ENCODE measurements at regions not wholly inside any gene's neighbourhood (a gene's known extent, or its start where the extent isn't known, plus 50 kb on each side); places are given as distances from the start of the nearest gene placed in this dataset.
"Not testable (repeated sequence)": the region's sequence is repeated elsewhere in the genome, so short reads cannot be mapped to it uniquely, and the experiment has no call there.

DNA sequence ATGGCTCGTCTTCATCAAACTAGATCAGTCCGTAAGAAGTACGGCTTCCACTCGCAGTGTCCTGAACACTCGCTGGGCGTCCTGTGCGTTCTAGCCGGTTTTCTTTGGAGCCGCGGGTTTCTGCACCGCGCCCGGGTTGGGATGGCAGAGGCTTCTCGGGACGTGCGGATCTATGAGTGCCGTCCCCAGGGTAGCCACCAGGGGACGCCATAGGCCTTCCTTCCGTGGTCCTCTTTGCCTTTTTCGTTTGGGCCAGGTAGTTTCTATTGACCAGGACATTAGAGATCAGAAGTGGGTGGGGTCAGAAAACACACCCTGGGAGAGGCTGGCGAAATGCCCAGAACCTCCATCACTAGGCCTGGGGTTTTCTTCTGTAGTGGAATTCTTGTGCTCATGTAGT lies 273.8 kb downstream of the FAM72C start:
- DNase-seq (ENCODE audit: low spot score), result peak; percentile 3

DNA sequence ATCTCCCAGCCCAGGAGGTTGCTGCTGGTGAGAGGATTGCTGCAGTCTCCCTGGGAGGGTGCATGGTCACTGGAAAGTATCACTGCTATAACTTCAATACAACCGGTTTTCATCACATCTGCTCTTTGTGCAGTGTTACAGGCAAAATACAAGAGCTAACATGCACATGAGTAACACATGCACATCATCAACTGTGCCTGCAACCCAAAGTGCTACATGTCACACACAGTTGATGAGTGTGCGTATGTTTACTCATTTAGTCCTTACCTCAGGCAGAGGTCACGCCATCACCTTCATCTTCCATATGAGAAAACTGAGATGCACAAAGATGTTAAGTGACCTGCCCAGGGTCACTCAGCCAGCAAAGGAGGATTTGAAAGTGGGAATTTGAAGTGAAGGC lies 277.7 kb downstream of the FAM72C start:
- no peak for DNase-seq (ENCODE audit: low spot score)

DNA sequence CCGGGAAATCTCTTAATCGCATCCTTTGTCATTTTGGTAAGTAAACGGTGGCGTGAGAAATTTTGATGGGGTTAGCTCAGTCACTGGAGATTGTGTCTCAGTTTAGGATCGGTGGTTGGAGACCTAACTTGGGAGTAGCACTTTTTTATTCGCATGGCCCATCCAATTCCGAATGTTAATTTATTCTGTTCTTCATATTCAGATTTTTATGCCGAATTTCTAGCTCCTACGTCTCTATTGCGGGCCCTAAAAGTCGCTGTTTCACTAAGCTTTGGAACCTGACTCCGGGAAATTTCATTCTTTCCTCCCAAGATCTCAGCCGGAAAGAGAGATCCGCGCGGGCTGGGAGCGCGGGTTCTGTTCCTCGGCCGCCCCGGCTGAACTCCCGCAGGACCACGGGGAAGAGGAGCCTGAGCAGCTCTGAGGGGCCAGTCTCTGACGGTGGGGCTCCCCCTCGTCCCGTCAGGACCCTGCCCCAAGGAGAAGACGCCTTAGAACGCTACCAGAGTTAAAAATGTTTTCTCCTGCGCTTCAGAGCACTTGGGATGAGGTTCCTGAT lies 279.7 kb downstream of the FAM72C start:
- no peak for DNase-seq (ENCODE audit: low spot score)

DNA sequence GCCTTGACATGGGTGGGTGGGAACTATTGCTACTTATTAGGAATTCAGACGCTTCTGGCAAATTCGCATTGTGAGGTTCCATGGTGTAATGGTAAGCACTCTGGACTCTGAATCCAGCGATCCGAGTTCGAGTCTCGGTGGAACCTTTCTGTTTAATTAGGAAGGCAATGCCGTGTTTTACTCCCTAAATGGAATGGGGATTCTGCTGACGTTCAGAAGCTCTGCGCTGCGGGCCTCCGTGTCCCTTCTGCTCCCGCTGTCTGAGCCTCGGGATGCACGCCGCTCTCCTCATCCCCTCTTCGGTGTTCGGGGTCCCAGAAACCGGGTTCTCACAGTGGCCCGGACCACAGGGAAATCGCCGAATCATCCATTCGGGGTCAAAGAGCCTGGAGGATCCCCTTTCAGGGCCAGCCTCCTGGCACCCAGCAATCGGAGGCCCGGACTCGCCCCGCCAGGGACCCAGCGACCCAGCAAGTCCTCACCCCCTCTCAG lies 280.3 kb downstream of the FAM72C start:
- no peak for DNase-seq (ENCODE audit: low spot score)

DNA sequence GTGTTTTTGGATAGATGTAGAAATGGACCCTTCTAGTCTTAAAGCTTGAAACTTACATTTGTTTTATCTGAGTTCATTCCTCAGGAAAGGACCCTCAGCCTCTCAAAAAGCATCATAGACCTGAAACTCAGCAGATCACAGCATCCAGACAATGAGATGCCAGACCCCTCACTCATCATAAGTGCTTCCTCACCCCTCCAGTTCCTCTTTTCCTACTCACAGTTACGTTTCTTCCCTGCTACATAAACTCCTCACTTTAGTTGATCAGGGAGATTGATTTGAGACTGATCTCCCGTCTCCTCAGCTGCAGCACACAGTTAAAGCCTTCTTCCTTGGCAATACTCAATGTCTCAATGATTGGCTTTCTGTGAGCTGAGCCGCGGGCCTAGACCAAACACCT lies 282.0 kb downstream of the FAM72C start:
- no peak for DNase-seq (ENCODE audit: low spot score)

DNA sequence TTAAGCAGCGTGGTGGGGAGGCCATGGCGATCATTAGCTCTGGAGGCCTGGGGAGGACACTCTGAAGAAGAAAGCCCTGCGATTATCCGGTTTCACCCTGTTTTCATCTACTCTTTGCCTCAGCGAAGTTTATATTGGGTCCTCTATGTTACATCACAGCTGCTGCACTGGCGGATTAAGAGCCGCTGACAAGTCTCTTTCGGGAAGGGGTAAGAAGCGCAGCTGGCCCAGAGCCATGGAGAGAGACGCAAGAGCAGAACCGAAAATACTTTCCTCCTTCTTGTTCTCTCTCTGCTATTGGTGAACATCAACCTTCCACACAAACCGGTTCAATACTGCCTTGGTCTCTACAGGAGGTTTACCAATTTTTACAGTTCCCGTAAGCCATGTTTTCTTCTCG lies 291.5 kb downstream of the FAM72C start:
- no peak for DNase-seq (ENCODE audit: low spot score)

DNA sequence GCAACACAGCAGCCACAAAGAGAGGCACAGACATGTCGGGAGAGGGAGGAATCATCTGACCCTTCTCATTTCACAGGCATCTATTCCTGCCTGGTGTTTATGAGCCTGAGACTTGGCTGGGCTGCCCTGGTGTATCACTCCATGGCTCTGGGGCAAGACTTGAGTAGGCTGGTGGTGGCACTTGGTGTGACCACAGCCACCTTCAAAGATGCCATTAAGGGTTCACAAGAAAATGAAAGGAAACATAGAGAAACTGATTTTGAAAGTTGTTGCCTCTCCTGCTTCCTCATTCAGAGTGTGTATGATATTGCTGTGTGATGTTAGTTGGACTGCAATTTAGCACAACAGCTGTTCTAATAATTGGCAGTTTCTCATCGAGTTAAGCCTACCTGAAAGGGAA lies 298.8 kb downstream of the FAM72C start:
- no peak for DNase-seq (ENCODE audit: low spot score)

DNA sequence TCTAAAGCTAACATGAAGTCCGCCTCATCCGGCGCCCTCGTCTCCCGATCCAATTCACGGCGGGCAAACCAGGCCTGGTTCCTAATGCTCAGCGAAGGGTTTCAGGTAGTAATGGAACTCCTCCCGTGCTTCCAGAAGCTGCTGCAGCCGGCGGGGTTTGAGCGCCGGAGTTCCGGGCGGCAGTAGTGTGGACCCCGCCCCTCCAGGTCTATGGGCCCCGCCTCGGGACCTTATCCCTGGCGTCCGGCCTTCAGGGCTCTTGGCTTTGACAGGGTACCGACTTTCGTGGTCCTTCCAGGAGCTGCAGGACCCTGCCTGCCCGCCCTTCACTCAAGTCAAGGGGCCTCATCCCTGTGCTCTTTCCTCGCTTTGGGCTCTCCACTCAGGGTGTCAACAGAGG lies 304.1 kb downstream of the FAM72C start:
- DNase-seq (ENCODE audit: low spot score), result no peak

DNA sequence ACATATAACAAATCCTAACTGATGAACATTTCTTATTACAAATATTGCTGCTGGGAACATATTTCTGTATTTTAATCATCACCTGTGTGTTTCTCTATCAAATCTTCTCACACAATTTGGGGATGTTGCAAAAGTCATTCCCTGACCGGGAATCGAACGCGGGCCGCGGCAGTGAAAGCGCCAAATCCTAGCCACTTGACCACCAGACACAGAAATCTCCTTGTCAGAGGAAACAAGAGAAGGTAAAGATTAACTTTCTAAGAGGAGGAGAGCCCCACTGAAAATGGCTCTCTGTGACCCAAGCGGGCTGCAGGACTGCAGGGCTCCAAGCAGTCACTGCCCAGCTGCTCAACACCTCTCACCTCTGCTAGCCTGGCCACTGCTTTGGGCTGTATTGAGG lies 304.9 kb downstream of the FAM72C start:
- DNase-seq (ENCODE audit: low spot score), result no peak

DNA sequence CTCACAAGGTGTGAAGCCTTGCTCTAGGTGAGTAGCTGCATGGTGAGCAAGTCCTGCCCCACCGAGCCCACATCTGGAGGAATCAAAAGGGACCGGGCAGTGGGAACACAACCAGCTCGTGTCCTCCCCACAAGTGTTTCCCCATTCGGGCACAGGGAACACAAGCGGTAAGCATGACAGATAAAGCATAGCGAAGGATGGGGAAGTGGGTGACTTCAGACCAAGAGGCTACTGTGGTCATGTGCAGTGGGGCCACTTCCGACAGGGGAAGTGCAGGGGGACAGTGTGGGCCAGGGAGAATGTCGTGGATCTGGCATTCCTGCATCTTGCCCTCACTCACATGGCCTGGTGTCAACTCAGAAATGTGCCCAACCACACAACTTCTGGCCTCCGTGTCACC lies 306.2 kb downstream of the FAM72C start:
- DNase-seq (ENCODE audit: low spot score), result no peak

DNA sequence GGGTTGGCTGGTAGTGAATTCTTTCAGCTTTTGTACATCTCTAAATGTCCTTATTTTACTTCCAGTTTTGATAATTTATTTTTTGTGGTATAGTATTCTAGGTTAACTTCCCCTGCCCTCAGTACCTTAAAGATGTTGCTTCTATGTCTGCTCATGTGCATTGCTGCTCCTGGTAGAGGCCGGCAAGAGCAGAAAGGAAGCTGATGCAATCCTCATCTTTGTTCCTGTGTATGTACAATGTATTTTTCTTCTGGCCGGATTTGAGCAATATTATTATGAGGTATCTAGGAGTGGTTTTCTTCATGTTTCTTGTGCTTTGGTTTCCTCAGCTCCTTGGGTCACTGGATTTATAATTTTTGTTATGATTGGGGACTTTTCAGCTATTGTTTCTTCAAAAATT lies 308.7 kb downstream of the FAM72C start:
- not testable (repeated sequence) for DNase-seq (ENCODE audit: low spot score)

DNA sequence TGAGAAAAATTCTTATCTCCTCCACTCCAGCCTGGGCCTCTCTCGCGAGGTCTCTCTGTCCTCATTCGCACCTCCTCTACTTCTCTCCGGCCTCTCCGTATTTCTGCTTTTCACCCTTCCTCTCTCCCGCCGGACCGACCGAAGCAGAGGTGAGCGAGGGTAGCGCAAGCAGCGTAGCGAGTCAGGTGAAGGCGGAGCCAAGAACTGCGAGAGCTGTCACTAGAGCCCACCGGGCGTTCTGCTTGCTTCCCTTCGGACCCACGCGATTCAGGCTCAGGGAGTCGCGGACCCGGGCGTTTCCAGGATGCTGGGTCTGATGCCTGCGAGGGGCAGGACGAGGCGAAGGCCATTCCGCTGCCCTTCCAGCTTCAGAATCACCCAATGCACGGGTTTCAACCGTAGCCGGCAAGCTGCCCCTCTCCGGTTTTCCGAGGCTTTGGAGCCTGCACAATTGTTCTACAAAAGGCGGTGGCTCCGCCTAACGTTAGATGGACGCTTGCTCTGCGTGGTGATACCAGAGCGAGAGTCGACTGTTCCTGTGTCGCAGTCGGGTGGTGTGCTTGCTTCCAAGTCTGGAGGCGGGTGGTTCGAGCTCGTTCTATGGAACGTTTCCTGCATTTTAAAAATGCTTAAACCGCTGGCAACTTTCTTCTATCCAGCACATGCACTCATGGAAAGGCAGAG lies 310.2 kb downstream of the FAM72C start:
- no peak for DNase-seq (ENCODE audit: low spot score)

DNA sequence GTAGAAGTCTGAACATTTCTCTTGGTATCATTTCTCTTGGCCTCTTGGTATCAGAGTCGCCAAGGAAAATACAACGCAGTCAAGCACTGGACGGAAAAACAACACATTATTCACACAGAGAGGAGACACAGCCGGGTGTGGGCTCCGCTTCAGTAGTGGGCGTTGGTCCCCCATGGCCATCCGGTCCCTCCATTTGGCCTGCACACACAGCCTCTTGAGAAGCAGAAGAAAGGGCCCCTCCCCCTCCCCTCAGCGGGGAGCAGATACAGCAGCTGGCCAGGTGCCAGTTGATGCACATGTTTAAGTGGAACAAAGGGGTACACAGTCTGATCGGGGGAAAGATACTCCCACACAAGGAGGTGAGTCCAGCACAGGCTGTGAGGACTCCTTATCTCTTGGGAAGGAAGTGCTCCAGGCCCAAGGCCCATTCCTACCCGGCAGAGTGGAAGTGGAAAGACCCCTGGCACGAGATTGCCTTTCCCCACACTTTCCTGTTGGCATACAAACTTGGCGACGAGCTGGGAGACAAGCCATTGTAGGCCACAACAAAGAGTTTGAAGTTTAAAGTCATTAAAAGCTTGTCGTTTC lies 311.3 kb downstream of the FAM72C start:
- DNase-seq (ENCODE audit: low spot score), result no peak

DNA sequence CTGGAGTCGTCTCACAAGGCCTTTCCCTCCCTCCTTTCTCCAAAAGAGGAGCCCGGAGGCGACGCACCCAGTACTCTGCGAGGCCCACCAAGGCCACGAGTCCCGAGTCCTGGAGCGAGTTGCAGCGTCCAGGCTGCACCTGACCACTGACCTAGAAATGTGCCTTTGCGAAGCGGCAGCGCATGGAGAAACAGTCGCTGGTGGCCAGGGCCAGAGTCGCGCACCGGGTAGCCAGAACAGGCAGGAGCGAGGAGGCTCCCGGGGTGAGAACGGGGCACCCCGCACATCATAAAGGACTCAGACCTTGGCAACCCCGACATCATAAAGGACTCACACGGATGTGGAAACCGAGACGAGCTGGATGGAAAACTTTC lies 318.4 kb downstream of the FAM72C start:
- no peak for DNase-seq (ENCODE audit: low spot score)

DNA sequence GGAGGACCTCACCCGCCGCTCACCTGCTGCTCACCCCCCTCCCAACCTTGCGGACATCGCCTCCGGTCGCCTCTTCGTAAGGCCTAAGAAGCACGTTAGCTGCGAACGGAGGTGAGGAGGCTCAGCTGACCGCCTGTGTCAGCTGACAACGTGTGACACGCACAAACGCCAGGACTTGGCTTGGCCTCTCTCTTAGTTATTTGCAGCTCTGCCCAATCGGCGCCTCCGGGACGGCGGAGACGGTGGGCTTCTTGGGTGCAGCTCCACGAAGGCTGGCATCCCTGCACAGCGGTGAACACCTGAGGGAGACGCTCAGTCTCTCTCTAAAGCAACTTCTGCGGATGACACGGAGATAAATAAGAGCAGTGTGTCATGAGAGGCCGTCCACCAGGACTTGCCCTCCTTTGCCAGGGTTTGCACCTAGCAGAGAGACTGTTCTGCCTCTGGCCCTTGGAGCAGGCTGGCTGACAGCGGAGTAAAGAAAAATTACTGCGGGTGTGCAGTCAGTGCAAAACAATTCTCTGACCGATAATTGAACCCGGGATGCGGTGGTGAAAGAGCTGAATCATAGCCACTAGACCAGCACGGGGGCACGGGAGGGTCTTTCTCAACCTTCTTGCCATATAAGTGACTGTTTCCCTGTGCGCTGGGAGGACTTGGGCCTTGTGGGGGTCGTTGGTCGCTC lies 318.9 kb downstream of the FAM72C start:
- no peak for DNase-seq (ENCODE audit: low spot score)

DNA sequence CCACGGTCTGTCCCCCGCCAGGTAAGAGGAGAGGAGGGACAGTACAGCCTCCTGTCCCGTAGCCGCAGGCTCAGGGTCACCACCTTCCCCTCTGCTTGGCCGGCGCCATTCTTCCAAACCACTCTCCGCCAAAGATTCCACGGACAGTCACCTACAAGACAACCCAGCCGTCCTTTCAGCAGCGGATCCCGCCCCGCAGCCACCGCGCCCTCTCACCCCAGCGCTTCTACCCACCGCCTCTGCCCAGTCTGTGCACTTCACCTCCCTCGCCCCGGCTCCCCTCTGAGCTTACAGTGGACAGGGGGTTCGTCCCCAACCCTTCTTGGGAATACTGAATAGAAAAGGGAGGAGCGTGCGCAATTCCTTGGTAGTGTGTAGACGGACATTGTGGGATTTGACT lies 319.6 kb downstream of the FAM72C start:
- DNase-seq (ENCODE audit: low spot score), result no peak

DNA sequence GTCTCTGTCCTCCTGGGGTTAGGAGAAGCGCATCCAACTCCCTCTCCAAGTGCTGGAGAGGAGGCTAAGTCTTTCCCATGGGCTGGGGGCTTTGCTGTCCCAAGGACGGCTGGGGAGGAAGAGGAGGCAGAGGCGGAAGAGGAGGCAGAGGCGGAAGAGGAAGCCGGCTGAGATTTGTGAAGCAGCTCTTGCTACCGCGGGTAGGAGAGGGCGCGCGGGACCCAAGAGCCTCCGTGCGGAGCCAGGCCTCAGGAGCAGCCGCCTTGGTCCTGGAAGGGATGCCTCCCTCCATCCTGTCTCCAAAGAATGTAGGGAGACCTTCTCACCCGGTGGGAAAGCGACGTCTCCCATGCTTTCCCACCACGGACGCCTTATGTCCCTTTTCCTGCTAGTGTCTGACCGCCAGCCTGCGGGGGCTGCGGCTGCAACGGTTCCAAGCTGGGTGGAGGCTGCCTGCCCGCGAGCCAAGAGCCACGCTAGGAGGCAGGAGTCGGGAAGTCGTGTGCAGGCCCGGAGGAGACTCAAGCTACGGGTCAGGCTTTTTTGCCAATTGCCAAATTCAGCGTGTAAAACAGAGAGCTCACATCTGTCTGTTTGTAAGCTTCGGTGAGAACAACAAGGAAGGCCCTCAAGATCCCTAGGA lies 320.3 kb downstream of the FAM72C start:
- no peak for DNase-seq (ENCODE audit: low spot score)

DNA sequence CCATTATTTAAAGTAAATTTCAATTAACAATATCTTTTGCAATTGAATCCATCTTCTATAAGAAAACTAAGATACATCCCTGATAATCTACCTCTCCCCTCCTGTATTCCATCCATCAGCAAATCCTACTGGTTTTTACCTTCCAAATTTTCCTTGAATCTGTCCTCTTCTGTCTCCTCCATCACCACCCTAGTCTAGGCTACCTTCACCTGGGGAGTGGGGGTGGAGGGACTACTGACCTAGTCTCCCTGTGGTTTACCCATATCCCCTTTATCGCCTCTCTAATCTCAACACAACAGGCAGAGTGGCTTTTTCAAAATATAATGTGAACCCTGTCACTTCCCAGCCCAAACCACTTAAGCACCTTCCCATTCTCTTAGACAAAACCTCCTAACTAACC lies 327.8 kb downstream of the FAM72C start:
- not testable (repeated sequence) for DNase-seq (ENCODE audit: low spot score)

DNA sequence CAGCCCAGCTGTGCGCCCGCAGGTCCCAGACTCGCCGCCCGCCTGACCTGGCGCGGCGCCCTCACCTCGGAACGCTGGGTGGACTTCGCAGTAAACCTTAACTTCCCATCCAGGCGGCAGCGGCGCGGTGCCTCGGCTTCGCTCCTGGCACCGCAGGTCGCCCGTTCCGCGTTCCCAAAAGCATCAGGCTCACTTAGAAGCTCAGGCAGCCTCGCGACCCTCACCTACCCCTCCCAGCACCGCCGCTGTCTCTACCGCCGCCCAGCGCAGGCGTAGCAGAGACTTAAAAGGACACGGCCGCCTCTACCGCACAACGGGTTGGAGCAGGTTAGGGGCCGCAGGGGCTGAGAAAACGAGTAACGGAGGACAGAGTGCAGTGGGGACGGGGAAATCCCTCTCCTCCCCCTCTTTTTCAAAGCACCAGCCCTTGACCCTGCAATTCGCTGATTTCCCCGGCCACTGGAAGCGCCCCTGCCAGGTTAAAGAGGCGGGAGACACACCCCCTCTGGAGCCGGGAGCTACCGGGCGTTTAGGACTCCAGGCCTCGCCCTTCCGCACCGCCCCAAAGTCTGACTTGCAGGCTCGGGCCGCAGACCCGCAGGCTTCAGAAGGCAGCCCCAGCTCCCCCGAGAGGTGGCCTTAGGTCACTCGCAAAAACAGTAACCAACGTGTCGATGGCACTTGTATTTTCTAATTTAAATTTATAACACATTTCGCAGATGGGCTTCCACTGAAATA lies 328.5 kb downstream of the FAM72C start:
- no peak for DNase-seq (ENCODE audit: low spot score)

DNA sequence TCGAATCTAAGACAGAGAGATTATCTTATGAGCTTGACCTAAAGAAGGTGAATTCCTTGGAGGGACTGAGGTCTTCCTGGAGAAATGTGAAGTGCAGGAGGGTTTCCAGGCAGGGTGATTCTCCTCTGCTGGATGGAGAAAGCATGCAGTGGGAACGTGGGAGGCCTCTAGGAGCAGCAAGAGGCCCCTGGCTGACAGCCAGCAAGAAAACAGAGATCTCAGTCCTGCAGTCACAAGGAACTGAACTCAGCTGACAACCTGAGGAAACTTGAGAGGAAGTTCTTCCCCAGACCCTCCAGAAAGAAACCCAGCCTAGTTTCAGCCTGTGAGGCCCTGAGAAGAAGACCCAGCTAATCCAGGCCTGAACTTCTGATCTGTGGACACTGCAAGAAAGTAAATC lies 345.9 kb downstream of the FAM72C start:
- DNase-seq (ENCODE audit: low spot score), result no peak

DNA sequence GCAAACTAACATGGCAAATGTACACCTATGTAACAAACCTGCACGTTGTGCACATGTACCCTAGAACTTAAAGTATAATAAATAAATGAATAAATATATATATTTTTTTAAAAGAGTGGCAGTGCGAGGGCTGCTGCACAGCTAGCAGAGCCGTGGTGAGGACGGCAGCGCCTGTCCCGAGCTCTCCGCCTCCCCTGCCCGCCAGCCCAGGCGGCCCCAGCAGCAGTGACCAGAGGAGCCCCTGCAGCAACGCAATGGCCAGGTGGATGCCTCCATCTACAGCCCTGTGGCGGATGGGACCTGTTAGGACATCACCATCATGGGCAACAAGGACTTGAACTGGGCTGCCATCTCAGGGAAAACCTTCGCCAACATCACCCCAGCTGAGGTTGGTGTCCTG lies 351.9 kb downstream of the FAM72C start:
- DNase-seq (ENCODE audit: low spot score), result no peak

DNA sequence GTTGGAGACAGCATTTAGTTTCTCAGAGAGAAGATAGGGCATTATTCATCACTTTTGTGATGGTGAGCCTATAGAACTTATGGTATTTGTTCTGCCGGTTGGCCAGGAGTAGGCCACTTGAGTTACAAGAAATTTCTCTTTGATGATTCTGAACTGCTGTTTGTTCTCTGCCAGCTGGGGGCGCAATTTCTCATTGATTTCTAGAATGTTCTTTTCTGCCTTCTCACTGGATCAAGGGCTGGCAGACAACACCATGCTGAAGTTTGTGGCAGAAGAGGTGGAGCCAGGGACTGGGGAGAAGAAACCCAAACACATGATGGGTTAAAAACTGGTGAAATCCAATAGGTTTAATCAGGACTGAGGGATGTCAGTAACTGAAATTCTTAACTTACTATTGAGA lies 360.6 kb downstream of the FAM72C start:
- DNase-seq (ENCODE audit: low spot score), result no peak
